Stimulated activated CD4-positive, alpha-beta T cell treated with anti-CD3 and anti-CD28 coated beads, Interleukin-2, amount 100 ng/mL, for 48 hours (primary cell): ENCODE measurements at regions not wholly inside any gene's neighbourhood (a gene's known extent, or its start where the extent isn't known, plus 50 kb on each side); places are given as distances from the start of the nearest gene placed in this dataset.
A peak's percentile ranks its signal among the peaks of the same experiment; 100 is the strongest.

ENCODE experiments used
- DNase-seq, 2 donors: peaks; one replicate each; pipeline ENCODE4 v3.0.0-alpha.2; 2020

DNA sequence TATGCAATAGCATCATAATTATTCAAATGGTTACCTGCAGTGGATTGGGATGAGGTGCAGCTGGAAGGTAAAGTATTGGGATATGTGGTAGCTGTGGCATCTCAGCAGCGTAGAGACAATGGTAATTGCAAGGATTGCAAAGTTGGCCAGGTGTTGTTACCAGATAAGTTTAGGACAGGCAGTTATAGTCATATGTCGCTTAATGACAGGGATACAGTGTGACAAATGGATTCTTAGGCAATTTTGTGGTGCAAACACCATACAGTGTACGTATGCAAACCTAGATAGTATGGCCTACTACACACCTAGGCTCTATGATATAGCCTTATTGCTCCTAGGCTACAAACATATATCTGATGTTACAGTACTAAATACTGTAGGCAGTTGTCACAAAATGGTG lies 163.5 kb upstream of the LYZL2 start:
- DNase-seq, result no peak

- DNase-seq, result no peak
Observed at GRCh38 chr10:30792025-30792424, 162.5 kb upstream of the LYZL2 start.

DNA sequence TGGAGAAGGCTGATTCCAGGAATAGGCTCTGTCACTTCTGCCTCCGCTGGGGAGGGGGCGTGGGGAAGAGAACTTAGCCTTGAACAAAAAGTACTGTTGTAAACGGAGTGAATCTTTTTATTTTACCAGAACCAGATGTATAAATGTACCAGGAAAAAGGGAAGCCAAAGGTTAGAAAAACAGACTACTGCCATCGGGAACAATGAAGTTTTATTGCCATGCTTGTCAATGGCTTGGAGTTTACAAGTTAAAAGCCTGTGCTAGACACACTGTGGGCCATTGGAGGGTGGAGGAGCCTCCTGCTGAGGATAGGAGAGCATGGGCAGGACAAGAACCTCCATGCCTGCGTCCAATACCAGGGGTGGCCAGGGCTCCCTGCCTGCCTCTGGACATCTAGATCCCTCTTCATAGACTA lies 161.7 kb upstream of the LYZL2 start:
- DNase-seq, result no peak

DNA sequence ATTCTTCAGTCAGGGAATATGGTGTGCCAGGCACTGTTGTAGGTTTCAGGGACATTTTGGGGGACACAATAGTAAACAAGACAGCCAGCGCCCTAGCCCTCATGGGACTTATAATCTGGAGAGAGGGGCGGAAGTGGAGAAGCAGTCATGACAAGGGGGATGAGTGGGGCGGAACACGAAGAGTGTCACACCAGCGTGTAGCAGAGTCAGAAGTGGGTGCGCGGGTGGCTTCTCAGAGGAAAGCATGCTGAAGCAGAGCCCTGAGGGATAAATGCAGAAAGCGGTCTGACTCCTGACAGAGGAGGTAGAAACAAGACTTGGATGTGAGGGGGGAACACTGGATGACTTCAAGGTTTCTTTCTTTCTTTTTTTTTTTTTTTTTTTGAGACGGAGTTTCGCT lies 160.3 kb upstream of the LYZL2 start:
- DNase-seq, result no peak

DNA sequence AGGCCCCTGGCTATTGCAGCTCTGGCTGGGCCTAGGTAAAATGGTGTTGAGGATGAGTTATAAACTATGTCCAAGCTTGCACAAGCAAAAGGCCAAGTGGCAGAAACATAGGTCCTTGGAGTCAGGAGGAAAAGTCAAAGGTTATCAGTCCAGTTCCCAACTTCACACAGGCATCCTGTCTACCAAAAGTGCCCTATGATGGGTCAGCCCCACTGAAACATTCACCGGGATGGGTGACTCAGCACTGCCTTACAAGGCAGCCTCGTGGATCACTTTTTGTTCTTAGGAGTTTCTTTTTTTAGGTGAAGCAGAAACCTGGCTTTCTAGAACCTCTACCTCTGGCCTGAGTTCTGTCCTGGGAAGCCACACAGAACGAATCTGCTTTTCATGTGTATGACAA lies 158.8 kb upstream of the LYZL2 start:
- DNase-seq, result no peak

GRCh38 chr10:30786906-30787305 lies 157.4 kb upstream of the LYZL2 start:
- DNase-seq, result no peak

DNA sequence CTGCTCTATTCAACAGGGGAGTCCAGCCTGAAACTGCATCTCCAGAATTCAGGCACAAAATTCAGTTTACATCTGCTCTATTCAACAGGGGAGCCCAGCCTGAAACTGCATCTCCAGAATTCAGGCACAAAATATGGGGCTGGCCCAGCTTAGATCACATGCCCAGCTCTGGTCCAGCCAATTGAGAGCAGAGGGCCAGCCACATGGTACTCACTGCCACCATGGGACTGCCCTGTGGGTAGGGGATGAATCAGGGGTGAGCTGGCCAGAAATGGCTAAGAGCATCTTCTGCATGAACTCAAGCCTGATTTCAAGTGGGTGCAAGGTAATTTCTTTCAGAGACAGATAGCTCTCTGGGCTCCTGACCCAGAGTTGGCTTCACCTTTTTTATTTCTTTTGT lies 156.6 kb upstream of the LYZL2 start:
- no peak for DNase-seq

- DNase-seq, result no peak
Observed at GRCh38 chr10:30784897-30785605, 155.5 kb upstream of the LYZL2 start.

GRCh38 chr10:30784524-30784896 lies 155.0 kb upstream of the LYZL2 start:
- DNase-seq, result no peak

GRCh38 chr10:30783939-30784501 lies 154.5 kb upstream of the LYZL2 start:
- peak; percentile 74 to 79 for DNase-seq

GRCh38 chr10:30782537-30783461 lies 153.2 kb upstream of the LYZL2 start:
- no peak for DNase-seq

- DNase-seq, result no peak
Observed at GRCh38 chr10:30782157-30782536, 152.6 kb upstream of the LYZL2 start.

DNA sequence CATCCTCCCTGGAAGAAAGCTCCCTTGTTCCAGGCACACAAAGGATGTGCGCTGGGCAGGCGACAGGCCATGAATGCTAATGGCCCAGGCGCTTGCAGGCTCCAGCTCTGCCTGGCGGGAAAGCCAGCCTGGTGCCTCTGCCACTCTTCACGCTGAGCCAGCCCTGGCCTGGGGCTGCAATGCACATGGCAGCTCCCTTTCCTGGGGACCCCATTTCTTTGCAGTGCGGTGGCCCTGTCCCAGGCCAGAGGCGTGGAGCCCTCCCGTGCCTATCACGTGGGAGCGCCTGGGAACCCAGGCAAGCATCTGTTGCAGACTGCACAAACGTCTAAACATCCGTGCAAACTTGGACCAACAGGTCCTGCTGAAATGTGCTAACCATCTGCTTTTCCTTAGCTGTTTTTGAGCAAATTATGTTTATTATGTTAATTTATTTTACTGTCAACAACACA lies 152.1 kb upstream of the LYZL2 start:
- no peak for DNase-seq

- DNase-seq, result no peak
Observed at GRCh38 chr10:30778769-30779168, 149.2 kb upstream of the LYZL2 start.

- no peak for DNase-seq
Observed at GRCh38 chr10:30775779-30776591, 146.4 kb upstream of the LYZL2 start.

DNA sequence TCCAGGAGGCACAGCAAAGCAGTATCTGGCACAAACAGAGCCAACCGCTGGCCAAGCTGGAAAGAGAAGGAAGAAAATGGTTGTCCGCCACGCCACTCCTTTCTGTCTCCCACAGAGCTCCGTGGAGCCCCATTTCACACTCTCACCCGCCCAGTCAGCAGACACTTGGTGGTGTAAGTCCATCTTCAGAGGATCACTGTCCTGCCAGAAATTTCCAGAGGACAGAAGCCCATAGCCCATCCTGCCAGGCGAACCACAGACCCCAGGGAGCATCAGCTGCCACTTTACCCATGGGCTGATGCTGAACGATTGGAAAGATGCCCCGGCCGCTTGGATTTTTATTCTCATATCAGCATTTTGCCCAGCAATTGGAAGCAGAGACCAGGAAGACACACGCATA lies 144.7 kb upstream of the LYZL2 start:
- DNase-seq, result no peak

GRCh38 chr10:30773501-30773900 lies 143.9 kb upstream of the LYZL2 start:
- no peak for DNase-seq

- no peak for DNase-seq
Observed at GRCh38 chr10:30770816-30771215, 141.3 kb upstream of the LYZL2 start.

GRCh38 chr10:30770229-30770628 lies 140.7 kb upstream of the LYZL2 start:
- no peak for DNase-seq

- no peak for DNase-seq
Observed at GRCh38 chr10:30769361-30769760, 139.8 kb upstream of the LYZL2 start.

DNA sequence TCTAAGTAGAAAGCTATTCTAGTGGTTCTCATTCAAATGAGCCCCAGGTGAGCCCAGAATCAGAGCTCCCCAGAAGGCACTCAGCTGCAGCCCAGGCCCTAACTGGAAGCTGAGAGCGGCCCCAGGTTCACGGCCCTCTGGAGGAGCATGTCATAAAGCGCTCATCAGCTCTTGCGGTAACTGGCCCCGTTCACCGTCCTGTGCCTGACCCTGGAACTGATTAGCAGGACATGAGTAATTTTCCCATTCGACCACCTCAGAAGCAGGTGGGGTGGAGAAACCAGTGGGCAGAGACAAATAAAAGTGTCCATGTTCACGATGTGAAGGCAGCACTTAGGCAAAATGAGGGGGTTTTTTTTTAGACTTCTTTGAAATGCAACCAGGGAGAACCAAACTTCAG lies 136.1 kb upstream of the LYZL2 start:
- no peak for DNase-seq

DNA sequence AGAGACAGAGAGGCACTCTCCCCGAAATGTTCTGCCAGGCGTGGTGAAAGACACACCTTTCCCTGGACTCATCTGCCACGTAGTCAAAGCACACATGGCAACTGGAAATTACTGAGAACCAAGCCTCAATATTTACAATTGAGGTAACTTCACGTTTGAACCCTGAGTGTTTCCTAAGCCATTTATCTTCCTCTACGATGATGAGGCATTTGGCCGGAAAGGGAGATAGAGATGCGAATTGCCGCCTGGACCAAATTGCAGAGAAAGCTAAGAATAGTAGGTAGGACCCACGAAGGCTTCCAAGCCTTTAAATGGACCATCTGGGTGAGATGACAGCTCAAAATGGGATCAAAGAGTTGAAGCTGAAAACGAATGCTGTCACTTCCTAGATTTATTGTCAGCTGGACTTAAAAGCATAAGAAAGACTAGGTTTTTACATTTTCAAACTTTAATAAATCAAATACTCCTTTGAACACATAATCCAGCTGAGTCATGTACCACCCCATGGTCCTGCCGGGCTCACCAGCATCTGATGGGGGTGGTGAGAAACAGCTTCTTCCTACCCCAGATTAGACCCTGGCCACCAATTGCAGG lies 135.6 kb upstream of the LYZL2 start:
- no peak for DNase-seq

- no peak for DNase-seq
Observed at GRCh38 chr10:30763918-30764317, 134.4 kb upstream of the LYZL2 start.
